ENCODE measurements at regions not wholly inside any gene's neighbourhood (a gene's known extent, or its start where the extent isn't known, plus 50 kb on each side); places are given as distances from the start of the nearest gene placed in this dataset.

- TF ChIP-seq CTCF (IDR thresholded peaks at IDR 0.05; ENCODE audit: low read depth, low read length, missing control alignments), result no peak
- no peak overlapping the region for H3K27ac ChIP-seq
- H3K27me3 ChIP-seq (replicated peaks), result no peaks in the 10 kb centered on the region
- no peak for DNase-seq
- no peaks in the 10 kb centered on the region for H3K36me3 ChIP-seq (replicated peaks)
- in situ Hi-C loops (cut with HindIII; ENCODE audit: low pct_ligation_motif_present, low sequenced_read_pairs), result no loop called here
- H3K4me3 ChIP-seq (ENCODE audit: low read depth, low read length), result no peak overlapping the region
Measured at GRCh38 chr1:163821679-163822078, 499.9 kb downstream of the NUF2 start.

DNA sequence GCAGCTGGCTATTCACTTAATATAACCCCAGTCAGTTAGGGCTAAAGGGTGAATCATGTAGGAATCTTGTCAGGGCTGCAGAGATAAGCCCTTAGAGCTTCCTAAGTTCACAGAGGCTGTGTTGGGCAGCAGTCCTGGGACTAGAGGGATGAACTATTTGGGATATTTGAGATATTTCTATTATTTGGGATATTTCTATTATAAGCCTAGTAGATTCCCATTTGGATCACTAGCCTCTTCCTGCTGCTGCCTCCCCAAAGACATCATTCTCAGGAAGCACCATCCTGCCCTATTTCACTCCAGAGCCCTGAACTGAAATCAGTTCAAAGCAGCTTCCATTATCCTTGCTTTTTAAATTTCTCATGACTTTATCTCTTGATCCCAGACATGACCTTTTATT is 501.3 kb downstream of the NUF2 start:
- TF ChIP-seq CTCF (IDR thresholded peaks at IDR 0.05; ENCODE audit: low read depth, low read length, missing control alignments), result no peak
- no peak overlapping the region for H3K4me3 ChIP-seq (ENCODE audit: low read depth, low read length)
- DNase-seq, result no peak
- in situ Hi-C loops (cut with HindIII; ENCODE audit: low pct_ligation_motif_present, low sequenced_read_pairs), result no loop called here
- H3K27ac ChIP-seq, result no peak overlapping the region
- H3K27me3 ChIP-seq (replicated peaks), result no peaks in the 10 kb centered on the region
- H3K36me3 ChIP-seq (replicated peaks), result no peaks in the 10 kb centered on the region

GRCh38 chr1:163824006-163824405 is 502.3 kb downstream of the NUF2 start:
- TF ChIP-seq CTCF (IDR thresholded peaks at IDR 0.05; ENCODE audit: low read depth, low read length, missing control alignments), result no peak
- Histone ChIP-seq H3K27me3 (replicated peaks) (no peaks in the 10 kb centered on the region), H3K4me3 (ENCODE audit: low read depth, low read length) (no peak overlapping the region), H3K27ac (peak overlapping the region; percentile 39), H3K36me3 (replicated peaks) (no peaks in the 10 kb centered on the region)
- peak; percentile 79 for DNase-seq
- in situ Hi-C loops (cut with HindIII; ENCODE audit: low pct_ligation_motif_present, low sequenced_read_pairs), result no loop called here

GRCh38 chr1:163824490-163824889 is 502.7 kb downstream of the NUF2 start:
- Histone ChIP-seq H3K27me3 (replicated peaks) (no peaks in the 10 kb centered on the region), H3K36me3 (replicated peaks) (no peaks in the 10 kb centered on the region), H3K27ac (peak overlapping the region; percentile 39), H3K4me3 (ENCODE audit: low read depth, low read length) (no peak overlapping the region)
- no peak for TF ChIP-seq CTCF (IDR thresholded peaks at IDR 0.05; ENCODE audit: low read depth, low read length, missing control alignments)
- DNase-seq, result no peak
- in situ Hi-C loops (cut with HindIII; ENCODE audit: low pct_ligation_motif_present, low sequenced_read_pairs), result no loop called here

GRCh38 chr1:163826500-163826899 is 504.7 kb downstream of the NUF2 start:
- DNase-seq, result no peak
- in situ Hi-C loops (cut with HindIII; ENCODE audit: low pct_ligation_motif_present, low sequenced_read_pairs), result no loop called here
- TF ChIP-seq CTCF (IDR thresholded peaks at IDR 0.05; ENCODE audit: low read depth, low read length, missing control alignments), result no peak
- no peak overlapping the region for H3K4me3 ChIP-seq (ENCODE audit: low read depth, low read length)
- H3K27ac ChIP-seq, result no peak overlapping the region
- no peaks in the 10 kb centered on the region for H3K36me3 ChIP-seq (replicated peaks)
- H3K27me3 ChIP-seq (replicated peaks), result no peaks in the 10 kb centered on the region

- H3K27me3 ChIP-seq (replicated peaks), result no peaks in the 10 kb centered on the region
- H3K4me3 ChIP-seq (ENCODE audit: low read depth, low read length), result no peak overlapping the region
- no peak for DNase-seq
- no peaks in the 10 kb centered on the region for H3K36me3 ChIP-seq (replicated peaks)
- TF ChIP-seq CTCF (IDR thresholded peaks at IDR 0.05; ENCODE audit: low read depth, low read length, missing control alignments), result no peak
- in situ Hi-C loops (cut with HindIII; ENCODE audit: low pct_ligation_motif_present, low sequenced_read_pairs), result no loop called here
- no peak overlapping the region for H3K27ac ChIP-seq
Measured at GRCh38 chr1:163834778-163835177, 513.0 kb downstream of the NUF2 start.
